ENCODE measurements at regions not wholly inside any gene's neighbourhood (a gene's known extent, or its start where the extent isn't known, plus 50 kb on each side); places are given as distances from the start of the nearest gene placed in this dataset.
A peak's percentile ranks its signal among the peaks of the same experiment; 100 is the strongest.

DNA sequence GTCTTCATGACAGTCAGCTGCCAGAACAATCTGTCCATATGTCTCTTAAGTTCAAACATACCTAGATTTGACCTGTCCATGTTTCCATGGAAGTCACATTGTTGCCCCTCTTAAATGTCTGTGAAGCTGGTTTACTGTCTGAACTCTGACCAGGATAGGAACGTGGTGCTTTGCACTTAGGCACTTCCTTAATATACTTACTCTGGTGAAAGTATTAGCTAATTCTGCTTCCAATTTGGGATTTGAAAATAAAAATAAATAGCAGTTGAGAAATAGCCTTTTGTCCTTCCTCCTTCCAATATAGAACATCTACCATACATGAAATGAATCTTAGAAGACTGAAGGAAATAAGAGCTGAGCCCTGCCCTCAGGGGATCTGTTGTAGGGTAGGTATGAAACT lies 524.5 kb upstream of the CLINT1 start:
- Histone ChIP-seq H3K4me3 (no peak overlapping the region), H3K36me3 (no peaks in the 10 kb centered on the region), H3K27ac (replicated peaks in 1 of 4) (no peak overlapping the region), H3K4me1 (peaks cover 0 to 22% (median 16%) of the 10 kb centered on the region in 4 donors), H3K27me3 (no peaks in the 10 kb centered on the region), H3K9me3 (no peaks in the 10 kb centered on the region)
- intact Hi-C loops (cut with DNase I), result no loop called here
- DNase-seq (ENCODE audit: extremely low spot score), result no peak
- no peak for TF ChIP-seq POLR2AphosphoS5 (IDR thresholded peaks at IDR 0.05)
- no peak for TF ChIP-seq POLR2A (IDR thresholded peaks at IDR 0.05; ENCODE audit: low read depth)
- TF ChIP-seq EP300 (IDR thresholded peaks at IDR 0.05), result no peak
- TF ChIP-seq, protein P1, sequence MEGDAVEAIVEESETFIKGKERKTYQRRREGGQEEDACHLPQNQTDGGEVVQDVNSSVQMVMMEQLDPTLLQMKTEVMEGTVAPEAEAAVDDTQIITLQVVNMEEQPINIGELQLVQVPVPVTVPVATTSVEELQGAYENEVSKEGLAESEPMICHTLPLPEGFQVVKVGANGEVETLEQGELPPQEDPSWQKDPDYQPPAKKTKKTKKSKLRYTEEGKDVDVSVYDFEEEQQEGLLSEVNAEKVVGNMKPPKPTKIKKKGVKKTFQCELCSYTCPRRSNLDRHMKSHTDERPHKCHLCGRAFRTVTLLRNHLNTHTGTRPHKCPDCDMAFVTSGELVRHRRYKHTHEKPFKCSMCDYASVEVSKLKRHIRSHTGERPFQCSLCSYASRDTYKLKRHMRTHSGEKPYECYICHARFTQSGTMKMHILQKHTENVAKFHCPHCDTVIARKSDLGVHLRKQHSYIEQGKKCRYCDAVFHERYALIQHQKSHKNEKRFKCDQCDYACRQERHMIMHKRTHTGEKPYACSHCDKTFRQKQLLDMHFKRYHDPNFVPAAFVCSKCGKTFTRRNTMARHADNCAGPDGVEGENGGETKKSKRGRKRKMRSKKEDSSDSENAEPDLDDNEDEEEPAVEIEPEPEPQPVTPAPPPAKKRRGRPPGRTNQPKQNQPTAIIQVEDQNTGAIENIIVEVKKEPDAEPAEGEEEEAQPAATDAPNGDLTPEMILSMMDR (IDR thresholded peaks at IDR 0.05), result no peak
- 68% methylated on average over 1 of the region's 1 CpG for WGBS

DNA sequence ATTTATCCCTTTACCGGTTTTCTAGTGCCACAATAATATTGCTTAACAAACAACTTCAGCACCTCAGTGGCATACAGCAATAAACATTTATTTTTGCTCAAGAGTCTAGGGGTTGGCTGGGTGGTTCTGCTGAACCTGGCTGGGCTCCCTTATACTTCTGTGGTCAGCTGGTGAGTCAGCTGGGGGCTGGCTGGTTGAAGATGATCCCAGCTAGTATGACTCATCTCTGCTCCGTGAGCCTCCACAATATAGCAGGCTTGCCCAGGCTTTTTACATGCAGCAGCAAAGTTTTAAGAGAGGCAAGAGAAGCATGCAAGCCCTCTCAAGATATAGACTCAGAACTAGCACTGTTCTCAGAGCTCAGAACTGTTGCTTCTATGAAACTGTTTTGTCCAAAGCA lies 523.5 kb upstream of the CLINT1 start:
- intact Hi-C loops (cut with DNase I), result no loop called here
- peak; percentile 94 for DNase-seq (ENCODE audit: extremely low spot score)
- Histone ChIP-seq H3K36me3 (no peaks in the 10 kb centered on the region), H3K27me3 (no peaks in the 10 kb centered on the region), H3K9me3 (peaks cover 0 to 3% (median 0%) of the 10 kb centered on the region in 4 donors), H3K4me3 (no peak overlapping the region), H3K27ac (replicated peaks in 1 of 4) (peak overlapping the region in 1 of 4 donors; percentile 15), H3K4me1 (peaks cover 0 to 22% (median 16%) of the 10 kb centered on the region in 4 donors)
- TF ChIP-seq, protein P1 (IDR thresholded peaks at IDR 0.05), result no peak
- no peak for TF ChIP-seq EP300 (IDR thresholded peaks at IDR 0.05)
- peak in 1 of 2 donors; percentile 37 for TF ChIP-seq POLR2AphosphoS5 (IDR thresholded peaks at IDR 0.05)
- TF ChIP-seq POLR2A (IDR thresholded peaks at IDR 0.05; ENCODE audit: low read depth), result no peak
- WGBS, result 40% methylated on average over 2 of the region's 2 CpGs

DNA sequence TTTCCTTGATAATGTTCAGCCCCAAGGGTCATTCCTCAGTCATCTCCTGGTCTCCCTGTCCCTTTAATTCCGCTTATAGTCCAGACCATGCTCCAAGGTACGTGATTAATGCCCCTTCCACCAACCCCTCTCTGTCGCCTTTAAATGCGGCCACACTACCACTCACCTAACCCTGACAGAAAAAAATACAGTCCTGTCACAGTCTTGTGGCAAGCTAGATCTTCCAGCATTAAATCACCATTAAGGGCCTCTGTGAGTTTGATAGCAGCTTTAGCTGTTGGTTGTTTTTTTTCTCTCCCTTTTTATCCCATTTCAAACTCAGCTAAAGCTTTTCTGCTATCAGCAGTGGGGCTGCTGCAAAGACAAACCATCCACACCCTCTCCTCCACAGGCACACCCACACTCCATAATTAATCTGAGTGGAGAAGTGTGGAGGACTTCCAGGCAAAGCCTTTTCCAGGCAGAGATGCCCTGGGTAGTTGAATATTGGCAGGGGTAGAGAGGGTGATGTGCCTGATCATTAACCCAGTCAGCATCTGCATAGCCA lies 522.7 kb upstream of the CLINT1 start:
- WGBS, result 90% methylated on average over 4 of the region's 4 CpGs

DNA sequence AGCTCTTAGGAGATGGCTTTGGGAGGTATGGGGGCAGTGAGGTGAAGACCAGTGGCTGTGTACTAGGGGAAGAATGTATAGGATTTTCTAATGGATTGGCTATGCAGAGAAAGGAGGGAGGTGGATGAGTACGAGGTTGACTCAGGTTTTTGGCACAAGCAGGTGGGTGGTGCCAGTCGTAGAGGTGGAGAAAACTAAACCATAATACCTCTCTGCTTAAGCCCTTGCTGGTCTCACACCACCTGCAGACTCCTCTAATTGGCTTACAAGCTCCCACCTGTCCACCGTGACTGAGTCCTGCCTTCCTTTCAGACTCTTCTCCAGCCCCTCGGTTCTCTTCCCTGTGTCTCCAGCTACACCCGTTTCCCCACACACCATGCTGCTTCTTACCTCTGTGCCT lies 521.7 kb upstream of the CLINT1 start:
- 89% methylated on average over 5 of the region's 5 CpGs for WGBS
- Histone ChIP-seq H3K27ac (replicated peaks in 1 of 4) (no peak overlapping the region), H3K4me3 (no peak overlapping the region), H3K27me3 (no peaks in the 10 kb centered on the region), H3K9me3 (peaks cover 0 to 4% (median 0%) of the 10 kb centered on the region in 4 donors), H3K36me3 (no peaks in the 10 kb centered on the region), H3K4me1 (peaks cover 0 to 22% (median 16%) of the 10 kb centered on the region in 4 donors)
- intact Hi-C loops (cut with DNase I), result no loop called here
- TF ChIP-seq POLR2AphosphoS5 (IDR thresholded peaks at IDR 0.05), result no peak
- TF ChIP-seq POLR2A (IDR thresholded peaks at IDR 0.05; ENCODE audit: low read depth), result no peak
- TF ChIP-seq, protein P1 (IDR thresholded peaks at IDR 0.05), result no peak
- no peak for TF ChIP-seq EP300 (IDR thresholded peaks at IDR 0.05)
- DNase-seq (ENCODE audit: extremely low spot score), result no peak

More for the DNA sequence above, 522.7 kb upstream of the CLINT1 start:
- Histone ChIP-seq H3K36me3 (no peaks in the 10 kb centered on the region), H3K4me1 (peaks cover 0 to 22% (median 16%) of the 10 kb centered on the region in 4 donors), H3K27me3 (no peaks in the 10 kb centered on the region), H3K4me3 (no peak overlapping the region), H3K9me3 (peaks cover 0 to 4% (median 0%) of the 10 kb centered on the region in 4 donors), H3K27ac (replicated peaks in 1 of 4) (peak overlapping the region in 1 of 4 donors; percentile 15)
- TF ChIP-seq, protein P1 (IDR thresholded peaks at IDR 0.05), result no peak
- TF ChIP-seq POLR2A (IDR thresholded peaks at IDR 0.05; ENCODE audit: low read depth) (no peak), POLR2AphosphoS5 (IDR thresholded peaks at IDR 0.05) (no peak), EP300 (IDR thresholded peaks at IDR 0.05) (no peak)
- no peak for DNase-seq (ENCODE audit: extremely low spot score)
- intact Hi-C loops (cut with DNase I), result no loop called here

DNA sequence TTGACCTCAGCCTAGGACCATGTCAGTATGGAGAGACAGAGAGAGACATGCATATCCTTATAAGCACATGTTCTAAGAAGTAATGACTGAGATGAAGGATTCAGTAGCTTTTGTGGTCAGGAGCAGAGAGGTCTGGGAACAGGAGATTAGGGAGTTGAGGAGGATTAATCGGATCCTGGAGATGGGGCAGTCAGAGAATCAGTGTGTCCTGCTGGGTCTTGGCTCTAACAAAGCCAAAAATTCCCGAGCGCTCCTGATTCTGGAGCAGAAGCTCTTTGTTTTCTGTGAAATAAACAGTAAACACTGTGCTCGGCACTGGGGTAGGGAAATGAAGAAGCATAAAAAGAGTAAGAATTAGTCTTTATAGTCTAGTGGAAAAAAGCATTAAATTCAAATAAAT lies 520.0 kb upstream of the CLINT1 start:
- H3K4me3 ChIP-seq, result no peak overlapping the region
- no peaks in the 10 kb centered on the region for H3K36me3 ChIP-seq
- H3K27me3 ChIP-seq, result no peaks in the 10 kb centered on the region
- 79% methylated on average over 4 of the region's 4 CpGs for WGBS
- intact Hi-C loops (cut with DNase I), result no loop called here
- peaks cover 0 to 22% (median 18%) of the 10 kb centered on the region in 4 donors for H3K4me1 ChIP-seq
- no peak overlapping the region for H3K27ac ChIP-seq (replicated peaks in 1 of 4)
- no peak for TF ChIP-seq POLR2A (IDR thresholded peaks at IDR 0.05; ENCODE audit: low read depth)
- no peak for TF ChIP-seq POLR2AphosphoS5 (IDR thresholded peaks at IDR 0.05)
- TF ChIP-seq, protein P1 (IDR thresholded peaks at IDR 0.05), result no peak
- no peak for TF ChIP-seq EP300 (IDR thresholded peaks at IDR 0.05)
- H3K9me3 ChIP-seq, result peaks cover 0 to 4% (median 0%) of the 10 kb centered on the region in 4 donors
- DNase-seq (ENCODE audit: extremely low spot score), result no peak

All from esophagus muscularis mucosa (tissue), 4 donors.